HTR-8/SVneo (cell line): ENCODE measurements at regions not wholly inside any gene's neighbourhood (a gene's known extent, or its start where the extent isn't known, plus 50 kb on each side); places are given as distances from the start of the nearest gene placed in this dataset.

Experiments
- DNase-seq: peaks from one replicate; pipeline ENCODE4 v3.0.0; 2011; ENCODE audit warnings: low spot score, mixed read lengths; ENCODE audit not compliant: insufficient read length
- FAIRE-seq: peaks from 2 replicates; lab custom pipeline; 2011; peaks lifted over from hg19 to GRCh38; lab: Jason Lieb, UNC

DNA sequence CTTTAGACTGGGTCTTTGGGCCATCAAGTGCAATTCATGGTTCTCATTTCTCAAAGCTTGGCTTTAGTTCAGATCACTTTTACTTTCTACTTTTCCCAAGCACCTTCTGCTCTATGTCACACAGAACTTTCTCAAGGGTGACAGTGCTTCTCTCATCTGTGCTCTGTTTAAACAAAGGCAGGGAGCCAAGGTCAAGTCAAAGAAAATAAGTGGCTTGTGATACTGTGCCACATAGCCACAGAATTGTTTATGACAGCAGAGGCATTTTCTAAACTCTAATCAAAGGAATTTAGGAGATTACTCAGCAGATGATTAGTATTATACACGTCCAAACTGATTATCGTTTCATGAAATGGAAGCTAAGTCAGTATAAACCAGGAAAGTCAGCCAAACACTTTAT is 348.0 kb downstream of the HDGFL1 start:
- no peak for FAIRE-seq

DNA sequence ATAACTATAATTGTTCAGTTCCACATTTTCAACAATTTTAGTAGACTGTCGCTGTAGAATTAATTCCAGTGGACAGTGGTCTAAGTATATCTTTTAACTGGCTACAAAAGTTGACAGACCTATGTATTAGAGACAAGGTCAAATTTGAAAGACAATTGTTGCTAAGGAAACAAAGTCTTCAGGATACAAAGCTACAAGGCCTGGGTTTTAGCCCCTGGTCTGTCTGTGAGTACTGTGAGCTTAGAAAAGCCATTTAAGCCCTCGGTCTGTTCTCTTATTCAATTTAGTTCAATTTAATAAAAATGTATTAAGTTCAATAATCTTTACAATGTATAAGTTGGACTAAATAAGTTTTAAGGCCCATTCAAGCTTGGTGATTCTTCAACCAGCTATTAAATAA is 352.5 kb downstream of the HDGFL1 start:
- FAIRE-seq (no peak), DNase-seq (no peak)

More for the DNA sequence above, 348.0 kb downstream of the HDGFL1 start:
- DNase-seq: no peak

DNA sequence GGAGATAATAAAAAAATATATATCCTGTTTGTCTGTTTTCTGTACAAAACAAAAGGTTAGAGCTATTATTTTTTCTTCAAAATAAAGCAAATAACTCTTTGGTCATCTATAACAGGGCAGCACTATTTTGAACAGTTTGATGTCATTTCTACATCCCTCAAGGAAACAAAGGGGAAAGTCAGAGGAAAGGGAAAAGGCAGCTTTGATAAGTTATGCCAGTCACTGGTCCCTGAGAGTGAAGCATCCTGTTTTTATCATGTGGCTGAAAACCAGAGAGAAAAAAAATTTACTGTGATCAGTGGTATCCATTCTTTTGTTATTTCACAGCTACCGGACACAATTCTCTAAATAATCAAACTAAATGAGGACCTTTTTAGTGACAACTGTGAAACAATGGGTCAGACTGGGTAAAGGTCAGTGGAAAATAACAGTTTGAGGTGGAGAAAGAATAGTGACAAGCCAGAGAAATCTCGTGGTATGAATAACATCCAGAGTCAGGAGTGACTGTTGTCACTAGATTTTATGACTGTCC is 356.0 kb downstream of the HDGFL1 start:
- FAIRE-seq: no peak
- no peak for DNase-seq

DNA sequence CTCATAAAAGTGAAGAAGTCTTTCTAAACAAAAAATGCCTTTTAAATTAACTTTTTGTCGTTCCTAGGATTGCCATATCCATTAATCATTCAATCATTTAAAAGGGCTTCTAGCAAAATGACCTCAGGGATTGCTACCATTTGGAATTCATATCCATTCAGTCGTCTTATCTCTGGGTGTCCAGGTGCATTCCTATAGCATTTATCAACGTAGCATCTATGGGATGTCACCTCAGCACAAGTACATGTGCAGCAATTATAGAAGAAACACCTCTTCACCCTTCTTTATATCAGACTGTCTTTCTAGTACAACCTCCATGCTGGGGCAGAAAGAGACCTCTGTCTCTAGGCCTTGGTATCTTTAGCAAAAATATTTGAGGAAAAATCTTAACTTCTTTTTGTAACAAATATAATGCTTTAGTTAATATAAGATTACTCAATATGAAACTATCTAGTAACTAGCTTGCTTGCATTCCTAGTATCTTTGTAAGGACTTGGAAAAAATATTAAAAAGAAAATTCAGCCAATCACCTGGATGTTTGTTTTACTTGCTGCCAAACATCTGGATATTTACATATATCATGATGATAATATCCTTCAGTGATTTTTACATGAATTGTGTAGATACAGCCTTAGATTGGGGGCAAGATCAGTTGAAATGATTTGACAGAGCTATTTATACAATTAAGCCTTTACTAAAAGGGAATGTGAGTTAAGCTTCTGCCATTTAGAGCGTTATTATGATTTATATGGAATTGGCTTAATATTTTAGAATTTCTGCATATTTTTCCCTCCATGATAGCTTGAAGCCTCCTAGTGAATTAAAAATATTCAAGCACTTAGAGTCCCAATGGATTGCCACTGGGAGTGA is 356.8 kb downstream of the HDGFL1 start:
- FAIRE-seq: no peak

DNA sequence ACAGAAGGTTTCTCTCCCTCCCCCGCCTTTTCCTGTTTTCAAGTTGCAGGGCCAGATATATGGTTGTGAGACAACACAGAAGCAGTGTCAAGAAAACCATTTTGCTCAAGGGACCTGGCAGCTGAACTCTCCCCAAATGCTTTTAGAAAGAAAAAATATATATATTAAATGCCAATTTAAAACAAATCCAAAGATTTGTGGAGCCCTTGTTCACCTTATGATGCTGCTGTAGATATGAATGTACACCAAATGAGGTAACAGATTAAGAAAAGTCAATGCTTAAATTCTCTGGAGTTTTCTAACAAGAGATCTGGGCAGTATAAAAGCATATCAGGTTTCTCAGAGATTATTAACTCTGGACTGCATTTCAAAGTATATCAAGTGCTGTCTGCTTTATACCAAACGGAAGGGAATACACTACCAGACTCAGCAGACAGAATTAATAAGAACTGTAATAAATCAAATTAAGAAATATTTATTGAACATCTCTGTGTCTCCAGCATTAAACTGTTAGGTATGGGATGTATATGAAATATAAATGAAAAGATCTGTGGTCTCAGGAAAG is 357.5 kb downstream of the HDGFL1 start:
- FAIRE-seq (no peak), DNase-seq (no peak)

More for the DNA sequence above, 356.8 kb downstream of the HDGFL1 start:
- DNase-seq: no peak

DNA sequence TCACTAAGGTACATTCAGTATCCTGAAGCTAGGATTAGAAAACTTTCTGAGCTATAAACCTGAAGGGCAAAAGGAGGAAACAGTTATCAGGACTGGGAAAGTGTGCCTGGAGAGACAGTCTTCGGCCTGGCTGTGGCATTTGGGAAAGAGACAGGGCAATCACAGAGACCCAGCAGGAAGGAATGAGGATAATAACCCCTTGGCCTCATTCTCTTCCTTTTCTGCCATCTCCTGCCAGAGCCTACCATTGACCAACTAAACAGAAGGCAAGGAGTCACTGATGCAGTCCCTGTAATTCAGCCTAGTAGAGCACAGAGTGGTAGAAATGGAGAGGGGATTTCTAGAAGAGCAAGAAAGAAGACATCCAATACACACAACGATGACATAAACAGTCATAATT is 359.4 kb downstream of the HDGFL1 start:
- no peak for FAIRE-seq
- DNase-seq: no peak

DNA sequence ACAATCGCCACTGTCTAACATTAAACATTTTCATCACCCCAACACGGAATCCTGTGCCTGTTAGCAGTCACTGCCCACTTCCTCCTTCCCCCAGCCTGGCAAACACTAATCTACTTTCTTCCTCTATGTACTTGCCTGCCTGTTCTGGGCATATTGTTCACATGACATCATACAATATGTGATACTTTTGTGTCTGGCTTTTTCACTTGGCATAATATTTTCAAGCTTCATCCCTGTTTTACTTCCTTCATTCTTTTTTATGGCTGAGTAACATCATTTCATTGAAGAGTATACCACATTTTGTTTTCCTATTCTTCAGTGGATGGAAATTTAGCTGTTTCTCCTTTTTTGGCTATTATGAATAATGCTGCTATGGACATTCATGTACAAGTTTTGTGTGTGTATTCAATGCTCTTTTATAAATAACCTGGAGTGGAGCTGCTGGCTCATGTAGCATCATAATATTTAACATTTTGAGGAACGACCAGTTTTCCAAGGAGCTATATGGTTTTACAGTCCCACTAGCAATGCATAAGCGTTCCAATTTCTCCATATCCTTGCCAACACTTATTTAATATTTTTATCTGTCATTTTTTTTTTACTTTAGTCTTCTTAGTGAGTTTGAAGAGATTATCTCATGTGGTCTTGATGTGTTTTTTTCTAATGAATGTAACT is 360.1 kb downstream of the HDGFL1 start:
- FAIRE-seq: no peak
- DNase-seq: no peak

DNA sequence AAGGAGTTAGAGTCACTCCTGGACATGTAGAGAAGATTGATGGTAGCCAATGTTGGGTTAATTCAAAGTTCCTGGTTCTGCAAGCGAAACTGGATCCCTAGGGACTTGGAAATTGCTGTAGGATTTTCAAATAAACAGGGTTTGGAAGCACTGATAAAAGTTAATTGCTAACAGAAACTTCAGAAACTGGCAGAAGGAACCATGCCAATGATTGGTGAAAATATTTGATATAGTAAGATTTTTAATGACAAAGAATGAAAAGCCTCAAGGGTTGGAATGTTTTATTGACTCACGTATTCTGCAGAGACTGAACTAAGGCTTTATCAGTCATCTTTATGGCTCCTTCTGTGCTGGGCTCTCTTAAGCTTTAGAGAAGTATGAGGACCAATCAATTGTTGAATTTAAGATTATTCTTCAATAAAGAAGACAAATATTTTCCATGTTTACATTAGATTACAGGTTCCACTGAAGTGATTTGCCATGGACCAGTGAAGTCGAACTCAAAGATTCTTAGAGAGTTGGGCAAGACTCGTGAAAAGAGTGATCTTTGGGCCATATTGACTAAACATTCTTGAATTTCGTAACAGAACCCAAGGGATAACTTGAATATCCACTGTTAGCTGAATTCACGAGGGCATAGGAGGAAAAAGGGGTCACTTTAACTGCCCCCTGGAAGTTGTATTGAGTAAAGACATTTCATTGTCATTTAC is 371.4 kb downstream of the HDGFL1 start:
- DNase-seq (no peak), FAIRE-seq (no peak)

DNA sequence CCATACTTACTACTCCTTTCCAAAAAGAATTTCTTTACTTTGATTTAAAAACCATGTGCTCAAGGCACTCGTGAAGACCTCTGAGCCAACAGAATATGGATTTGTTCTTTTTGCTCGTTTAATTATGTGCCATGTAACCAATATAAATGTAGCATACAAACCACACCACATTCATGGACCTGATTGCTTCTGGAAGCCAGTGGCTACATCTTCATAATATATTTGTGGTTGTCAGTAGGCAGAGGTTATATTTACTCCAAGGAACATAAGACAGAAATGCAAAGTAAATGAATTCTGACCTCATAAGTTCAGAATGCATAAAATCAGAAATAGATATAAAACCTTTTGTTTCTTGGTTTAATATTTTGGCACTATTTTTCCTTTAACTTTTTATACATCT is 373.0 kb downstream of the HDGFL1 start:
- FAIRE-seq (no peak), DNase-seq (no peak)

DNA sequence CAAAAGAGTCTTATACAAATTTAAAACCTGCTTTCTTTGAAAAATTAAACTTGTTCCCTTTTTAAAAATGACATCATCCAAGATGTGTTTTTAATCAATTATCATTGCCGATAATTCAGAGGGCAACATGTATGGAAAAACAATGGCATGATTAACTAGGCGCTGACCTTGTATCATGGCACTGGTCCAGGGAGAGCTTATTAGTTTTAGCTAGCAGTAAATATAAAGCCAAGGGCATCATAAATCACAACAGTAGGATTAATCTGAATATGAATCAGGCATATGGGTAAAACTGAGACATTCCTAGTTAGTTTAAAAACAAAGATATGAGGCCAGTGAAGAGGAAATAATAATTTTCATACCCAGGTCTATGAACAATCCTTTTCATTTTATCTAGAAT is 374.0 kb downstream of the HDGFL1 start:
- no peak for FAIRE-seq
- no peak for DNase-seq

DNA sequence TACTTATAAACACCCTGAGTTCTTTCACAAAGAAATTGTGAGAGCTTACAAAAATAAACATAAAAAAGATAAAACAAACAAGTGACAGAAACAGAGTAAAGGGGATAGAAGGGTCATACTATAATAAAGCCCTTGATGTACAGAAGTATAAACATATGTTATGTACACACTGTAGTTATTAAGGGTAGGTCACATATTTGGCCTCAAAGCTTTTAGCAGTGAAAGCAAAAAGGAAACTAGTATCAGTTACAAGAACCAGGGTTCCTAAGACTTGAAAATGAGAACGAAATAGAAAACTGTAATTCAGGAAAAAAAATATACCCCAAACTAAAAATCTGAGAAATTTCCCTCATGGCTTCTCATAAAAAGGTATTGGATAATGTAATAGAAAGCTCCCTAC is 380.6 kb downstream of the HDGFL1 start:
- DNase-seq (no peak), FAIRE-seq (no peak)

DNA sequence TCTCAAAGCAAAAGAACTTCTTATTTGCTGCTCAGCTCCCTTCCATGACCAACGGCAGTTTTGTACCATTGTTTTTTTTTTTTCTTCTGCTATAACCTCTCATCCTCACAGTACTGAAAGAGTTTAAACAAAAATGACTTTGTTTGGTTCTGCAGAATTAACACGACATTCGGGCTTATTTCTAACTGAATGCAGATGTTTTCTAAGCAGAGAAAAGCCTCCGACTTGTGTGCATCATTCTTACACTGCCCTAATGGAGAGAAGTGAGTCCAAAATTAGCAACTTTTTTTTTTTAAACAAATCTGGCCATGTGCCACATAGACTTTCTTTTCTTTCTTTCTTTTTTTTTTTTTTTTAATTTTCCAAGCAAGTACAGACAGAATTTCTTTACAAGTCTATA is 382.7 kb downstream of the HDGFL1 start:
- no peak for DNase-seq
- FAIRE-seq: no peak

DNA sequence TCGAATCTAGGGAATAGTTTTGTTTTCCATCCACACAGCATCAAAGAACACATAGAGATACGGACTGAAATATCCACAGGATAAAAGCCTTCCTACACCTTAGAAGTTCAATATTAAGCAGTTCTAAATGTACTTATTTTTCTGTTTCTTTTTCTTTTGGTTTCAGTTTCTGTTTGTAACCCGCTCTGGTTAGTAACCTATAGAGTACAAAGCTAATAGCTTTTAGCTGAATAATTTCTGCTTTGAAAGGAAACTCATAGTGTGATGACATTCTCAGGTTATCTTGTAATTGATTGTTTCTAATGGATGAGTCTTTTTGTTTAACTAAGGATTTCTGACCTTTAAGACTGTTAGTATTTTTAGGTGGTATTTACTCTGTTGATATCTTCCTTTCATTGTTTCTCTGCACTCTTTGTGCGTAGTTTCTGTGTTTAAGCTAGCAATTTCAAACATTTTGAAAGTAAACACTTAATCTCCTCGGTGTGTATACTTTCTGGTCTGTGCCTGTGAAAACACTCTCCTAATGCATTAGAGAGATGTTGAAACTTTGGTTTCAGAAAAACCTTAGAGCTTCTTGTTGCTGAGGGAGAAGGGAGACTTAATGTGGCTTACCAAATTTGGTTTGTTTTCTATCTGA is 385.5 kb downstream of the HDGFL1 start:
- DNase-seq (no peak), FAIRE-seq (no peak)

DNA sequence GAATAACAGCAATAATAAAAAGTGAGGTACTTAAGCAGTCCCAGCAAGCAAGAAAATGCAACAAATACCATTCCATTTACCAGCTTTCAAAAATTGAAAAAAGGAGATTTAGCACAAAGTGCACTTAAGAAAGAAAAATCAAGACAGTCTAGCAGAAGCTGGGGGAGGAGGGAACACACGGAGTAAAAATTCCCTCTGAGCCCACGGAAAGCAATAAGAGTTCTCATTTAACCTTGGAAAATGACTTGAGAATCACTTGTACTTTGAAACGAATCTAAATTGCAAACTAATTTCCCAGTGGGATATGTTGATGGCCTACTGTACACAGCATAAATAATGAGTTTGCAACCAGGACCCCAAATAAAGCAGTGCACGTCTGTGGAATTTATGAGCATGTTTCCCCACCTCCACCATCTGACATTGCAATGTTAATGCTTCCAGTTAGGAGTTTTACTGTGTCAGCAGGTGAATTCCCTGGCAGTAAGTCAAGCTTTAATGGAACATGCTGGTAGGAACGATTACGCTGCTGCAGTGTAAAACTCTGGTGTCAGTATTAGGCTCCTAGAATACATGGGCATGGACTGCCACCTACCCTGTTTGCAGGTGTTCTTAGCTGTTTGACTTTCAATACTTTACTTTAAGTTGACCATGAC is 386.8 kb downstream of the HDGFL1 start:
- FAIRE-seq (no peak), DNase-seq (no peak)

DNA sequence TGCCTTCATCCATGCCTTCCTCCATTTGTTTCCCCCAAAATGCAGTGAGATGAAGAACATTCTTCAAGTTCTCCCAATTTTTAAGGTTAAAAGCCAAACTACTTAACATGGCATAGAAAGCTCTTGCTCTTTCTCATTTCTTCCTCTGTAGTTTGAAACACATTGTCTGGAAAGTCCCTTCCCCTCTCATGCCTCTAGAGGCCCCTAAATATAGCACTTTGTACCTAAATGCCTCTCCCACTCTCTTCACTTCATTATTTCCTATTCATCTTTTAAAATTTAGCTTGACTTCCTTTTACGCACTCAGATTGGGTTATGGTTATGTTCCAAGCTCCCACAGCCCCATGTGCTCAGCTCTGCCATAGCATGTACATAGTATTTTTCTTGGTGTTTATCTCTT is 389.3 kb downstream of the HDGFL1 start:
- no peak for DNase-seq
- no peak for FAIRE-seq

DNA sequence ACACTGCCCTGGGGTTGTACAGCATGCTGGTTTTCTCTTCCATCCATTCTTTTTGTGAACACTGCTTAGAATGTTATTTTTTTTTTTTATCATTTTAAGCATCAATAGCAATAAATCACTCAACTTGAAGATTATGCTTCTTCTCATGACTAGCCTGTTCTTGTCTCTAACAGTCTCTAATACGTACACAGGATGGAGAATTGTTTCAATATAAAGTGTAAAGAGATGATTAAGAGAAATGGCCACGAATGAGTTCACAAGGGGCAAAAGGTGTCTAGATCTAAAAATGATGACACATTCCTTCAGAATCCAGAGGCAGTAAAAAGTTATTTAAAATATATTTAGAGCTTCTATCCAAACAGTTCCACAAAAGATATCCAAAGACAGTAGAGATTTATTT is 390.2 kb downstream of the HDGFL1 start:
- no peak for FAIRE-seq
- no peak for DNase-seq

DNA sequence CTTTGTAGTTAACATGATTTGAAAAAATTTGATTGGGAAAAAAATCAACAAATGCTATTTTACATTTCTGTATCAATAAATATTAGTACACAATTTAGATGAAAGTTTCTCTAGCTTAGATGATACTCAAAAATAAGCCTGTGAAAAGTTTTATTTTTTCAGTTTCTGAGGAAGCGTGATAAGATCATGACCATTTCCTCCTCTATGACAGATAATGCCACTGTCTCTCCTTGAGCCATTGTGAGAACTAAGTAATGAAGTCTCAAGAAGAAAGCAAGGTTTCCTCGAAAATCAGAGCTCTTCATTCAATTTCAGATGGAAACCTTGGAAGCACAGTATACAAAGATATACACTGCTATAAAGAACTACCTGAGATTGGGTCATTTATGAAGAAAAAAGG is 395.0 kb downstream of the HDGFL1 start:
- FAIRE-seq (no peak), DNase-seq (no peak)

DNA sequence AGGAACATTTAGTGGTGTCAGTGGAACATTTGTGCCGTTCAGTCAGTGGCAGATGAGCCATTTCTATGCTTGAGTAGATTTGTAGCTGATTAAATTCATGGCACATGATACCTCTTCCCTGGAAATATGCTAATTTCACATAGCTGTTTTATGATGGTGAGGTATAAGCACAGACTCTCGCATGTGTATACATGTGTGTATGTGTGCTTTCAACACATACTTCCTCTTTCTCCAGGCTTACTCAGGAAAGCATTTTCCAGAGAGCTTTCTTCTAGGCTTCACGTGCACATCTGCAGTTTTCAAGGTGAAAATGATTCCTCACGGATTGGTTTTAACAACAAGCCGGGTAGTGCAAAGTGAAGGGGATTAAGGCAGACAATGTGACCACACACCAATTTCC is 396.5 kb downstream of the HDGFL1 start:
- DNase-seq (no peak), FAIRE-seq (no peak)

DNA sequence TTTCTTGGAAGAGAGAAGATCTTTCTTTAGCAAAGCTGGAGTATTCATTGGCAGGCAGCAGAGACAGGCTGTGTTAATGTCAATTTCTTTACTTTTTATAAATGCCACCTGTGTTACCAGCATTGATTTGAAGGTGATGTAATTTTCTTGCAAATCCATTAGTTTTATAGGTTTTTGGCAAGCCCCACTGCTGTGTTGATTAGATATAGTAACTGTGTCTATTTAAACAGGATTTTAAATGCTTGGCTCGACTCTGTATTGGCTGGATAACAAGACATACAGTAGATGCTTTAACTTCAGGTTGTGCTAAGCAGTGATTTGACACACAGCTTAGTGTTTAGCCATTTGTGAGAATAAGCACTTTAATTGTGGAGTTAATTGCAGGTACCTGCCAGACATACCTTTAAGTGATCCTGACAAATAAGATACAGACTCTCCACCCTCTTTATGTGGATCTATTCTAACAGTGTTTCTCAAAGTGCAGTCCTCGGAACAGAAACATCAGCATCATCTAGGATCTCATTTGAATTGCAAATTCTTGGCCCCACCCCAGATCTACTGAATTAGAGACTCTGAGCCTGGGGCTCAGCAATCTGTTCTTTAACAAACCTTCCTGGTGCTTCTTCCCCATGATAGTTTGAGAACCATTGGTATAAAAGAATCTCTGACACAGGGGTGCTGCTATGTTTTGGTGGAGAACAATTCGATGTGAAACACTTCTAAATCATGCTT is 397.5 kb downstream of the HDGFL1 start:
- FAIRE-seq (no peak), DNase-seq (no peak)
